Thyroid gland (tissue), 4 donors: ENCODE measurements at regions not wholly inside any gene's neighbourhood (a gene's known extent, or its start where the extent isn't known, plus 50 kb on each side); places are given as distances from the start of the nearest gene placed in this dataset.

Source experiments
- DNase-seq, 2 donors: peaks; one replicate each; pipeline ENCODE4 v3.0.0-alpha.2; 2019
- H3K27ac ChIP-seq, 3 donors: fragments of 200-600 bp; sonication (generic); 1 replicate in 2 of 3; 2 replicates in 1 of 3; pipeline ENCODE4 v1.5.1; 2016 to 2019; ENCODE audit warnings: mild to moderate bottlenecking in 1 of 3, moderate library complexity in 1 of 3
- H3K27me3 ChIP-seq: fragments of 200-600 bp; sonication (generic); one replicate; pipeline ENCODE4 v1.5.1; 2019
- H3K36me3 ChIP-seq, 2 donors: fragments of 200-600 bp; sonication (generic); one replicate each; pipeline ENCODE4 v1.5.1; 2016 to 2019
- H3K4me1 ChIP-seq, 2 donors: fragments of 200-600 bp; sonication (generic); one replicate each; pipeline ENCODE4 v1.5.1; 2017 to 2019
- H3K4me3 ChIP-seq, 3 donors: fragments of 200-600 bp; sonication (generic); replicated peaks in 1 of 3; 1 replicate in 2 of 3; 2 replicates in 1 of 3; pipeline ENCODE4 v1.5.1; 2016; ENCODE audit warnings: mild to moderate bottlenecking in 1 of 3
- H3K9me3 ChIP-seq: fragments of 200-600 bp; sonication (generic); one replicate; pipeline ENCODE4 v1.5.1; 2017
- CTCF ChIP-seq, 6 experiments: fragments of 200-600 bp in 3 of 6; fragments of 450-650 bp in 3 of 6; sonication (generic) in 3 of 6; IDR thresholded peaks; one replicate each; pipeline ENCODE4 v1.5.1; 2016 to 2019; ENCODE audit warnings: antibody characterized with exemption in 6 of 6, mild to moderate bottlenecking in 2 of 6, inconsistent platforms in 1 of 6, moderate library complexity in 1 of 6
- POLR2A ChIP-seq, 2 donors: fragments of 450-650 bp; IDR thresholded peaks; one replicate each; pipeline ENCODE4 v1.6.1; 2017; ENCODE audit warnings: antibody characterized with exemption in 2 of 2, mild to moderate bottlenecking in 2 of 2, moderate library complexity in 1 of 2
- WGBS, 2 donors: methylation state at CpG; one replicate each; pipeline ENCODE4 v1.1.5; 2017; 5-methylcytosine and 5-hydroxymethylcytosine counted together
- intact Hi-C: fragments of 100-400 bp; cut with DNase I; formaldehyde crosslinking; loops from one replicate; pipeline ENCODE4 v1.15.1; 2023

- Histone ChIP-seq H3K27ac (no peak overlapping the region), H3K9me3 (no peaks in the 10 kb centered on the region), H3K36me3 (no peaks in the 10 kb centered on the region), H3K4me3 (no peak overlapping the region), H3K27me3 (no peaks in the 10 kb centered on the region), H3K4me1 (no peaks in the 10 kb centered on the region)
- WGBS, 2 donors = 62 to 74% methylated on average over 4 to 5 of the region's 5 CpGs
- DNase-seq = no peak
- intact Hi-C loops = no loop called here
- no peak for TF ChIP-seq CTCF (IDR thresholded peaks at IDR 0.05)
- no peak for TF ChIP-seq POLR2A (IDR thresholded peaks at IDR 0.05)
These were observed 193.9 kb downstream of the BCL11A start for GRCh38 chr2:60359569-60359968.

- H3K27me3 ChIP-seq = no peaks in the 10 kb centered on the region
- no peaks in the 10 kb centered on the region for H3K36me3 ChIP-seq
- intact Hi-C loops = no loop called here
- DNase-seq = no peak
- H3K9me3 ChIP-seq = no peaks in the 10 kb centered on the region
- peaks cover 0 to 10% of the 10 kb centered on the region in 2 donors for H3K4me1 ChIP-seq
- 81 to 87% methylated on average over 4 of the region's 4 CpGs for WGBS, 2 donors
- no peak for TF ChIP-seq POLR2A (IDR thresholded peaks at IDR 0.05)
- no peak for TF ChIP-seq CTCF (IDR thresholded peaks at IDR 0.05)
- H3K27ac ChIP-seq = no peak overlapping the region
- no peak overlapping the region for H3K4me3 ChIP-seq
These were observed 195.0 kb downstream of the BCL11A start for GRCh38 chr2:60358476-60358875.

GRCh38 chr2:60357996-60358395, 195.5 kb downstream of the BCL11A start:
- H3K27me3 ChIP-seq = no peaks in the 10 kb centered on the region
- H3K36me3 ChIP-seq = no peaks in the 10 kb centered on the region
- peaks cover 0 to 15% of the 10 kb centered on the region in 2 donors for H3K4me1 ChIP-seq
- no peak for TF ChIP-seq CTCF (IDR thresholded peaks at IDR 0.05)
- TF ChIP-seq POLR2A (IDR thresholded peaks at IDR 0.05) = no peak
- no peak overlapping the region for H3K4me3 ChIP-seq
- H3K9me3 ChIP-seq = no peaks in the 10 kb centered on the region
- H3K27ac ChIP-seq = no peak overlapping the region
- 82 to 87% methylated on average over 6 of the region's 6 CpGs for WGBS, 2 donors
- intact Hi-C loops = no loop called here
- no peak for DNase-seq

GRCh38 chr2:60356346-60356745, 197.1 kb downstream of the BCL11A start:
- TF ChIP-seq POLR2A (IDR thresholded peaks at IDR 0.05) (no peak), CTCF (IDR thresholded peaks at IDR 0.05) (no peak)
- no peaks in the 10 kb centered on the region for H3K36me3 ChIP-seq
- H3K4me3 ChIP-seq = no peak overlapping the region
- no peak overlapping the region for H3K27ac ChIP-seq
- H3K4me1 ChIP-seq = peaks cover 12 to 25% of the 10 kb centered on the region in 2 donors
- 88 to 90% methylated on average over 5 of the region's 5 CpGs for WGBS, 2 donors
- DNase-seq = no peak
- intact Hi-C loops = no loop called here
- H3K27me3 ChIP-seq = no peaks in the 10 kb centered on the region
- no peaks in the 10 kb centered on the region for H3K9me3 ChIP-seq

GRCh38 chr2:60355849-60356261, 197.6 kb downstream of the BCL11A start:
- Histone ChIP-seq H3K27ac (no peak overlapping the region), H3K27me3 (no peaks in the 10 kb centered on the region), H3K9me3 (no peaks in the 10 kb centered on the region), H3K36me3 (no peaks in the 10 kb centered on the region), H3K4me3 (no peak overlapping the region), H3K4me1 (peaks cover 12 to 28% of the 10 kb centered on the region in 2 donors)
- WGBS, 2 donors = 79 to 85% methylated on average over 4 of the region's 4 CpGs
- intact Hi-C loops = no loop called here
- TF ChIP-seq POLR2A (IDR thresholded peaks at IDR 0.05) (no peak), CTCF (IDR thresholded peaks at IDR 0.05) (no peak)
- no peak for DNase-seq
